ENCODE measurements at regions not wholly inside any gene's neighbourhood (a gene's known extent, or its start where the extent isn't known, plus 50 kb on each side); places are given as distances from the start of the nearest gene placed in this dataset.

- DNase-seq (ENCODE audit: low spot score), result no peak
Measured at GRCh38 chr18:60976976-60977375, 356.3 kb upstream of the CDH20 start.

DNA sequence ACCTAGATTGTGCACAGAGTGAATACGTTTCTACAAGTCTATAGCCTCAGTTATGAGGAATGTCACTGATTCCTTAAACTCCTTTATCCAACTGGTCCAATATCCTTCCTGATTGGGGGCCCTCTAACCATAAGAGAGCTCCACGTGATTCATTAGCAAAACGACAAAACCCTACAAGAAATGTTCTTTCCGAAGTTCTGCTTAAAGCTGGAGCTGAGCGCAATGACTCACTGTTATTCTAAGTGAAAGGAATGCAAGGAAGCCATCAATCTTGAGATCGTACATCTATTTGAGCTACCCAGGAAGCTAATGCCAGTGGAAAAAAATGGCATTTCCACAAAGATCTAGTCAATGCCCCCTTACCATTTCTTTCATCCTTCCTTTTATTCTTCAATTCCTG, 354.9 kb upstream of the CDH20 start:
- DNase-seq (ENCODE audit: low spot score), result peak; percentile 70

DNA sequence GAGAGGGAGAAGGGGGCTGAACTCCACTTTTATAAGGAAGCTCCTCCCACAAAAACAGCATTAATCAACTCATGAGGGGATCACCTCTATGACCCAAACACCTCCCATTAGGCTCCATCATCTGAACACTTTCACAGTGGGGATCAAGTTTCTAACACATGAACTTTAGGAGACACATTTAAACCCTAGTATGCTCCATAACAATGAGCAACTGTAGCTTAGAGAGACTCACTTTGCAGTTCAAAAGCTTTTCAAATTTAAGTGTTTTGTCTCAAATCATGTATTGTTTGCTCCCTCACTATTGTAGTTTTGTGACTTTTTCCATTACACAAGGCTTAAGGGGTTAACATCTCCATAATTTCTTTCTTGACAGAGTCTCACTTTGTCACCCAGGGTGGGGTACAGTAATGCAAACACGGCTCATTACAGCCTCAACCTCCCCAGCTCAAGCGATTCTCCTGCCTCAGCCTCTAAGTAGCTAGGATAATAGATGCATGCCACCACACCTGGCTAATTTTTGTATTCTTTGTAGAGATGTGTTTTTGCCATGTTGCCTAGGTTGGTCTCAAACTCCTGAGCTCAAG, 352.7 kb upstream of the CDH20 start:
- no peak for DNase-seq (ENCODE audit: low spot score)

GRCh38 chr18:60981682-60982328, 351.4 kb upstream of the CDH20 start:
- DNase-seq (ENCODE audit: low spot score), result peak; percentile 12

DNA sequence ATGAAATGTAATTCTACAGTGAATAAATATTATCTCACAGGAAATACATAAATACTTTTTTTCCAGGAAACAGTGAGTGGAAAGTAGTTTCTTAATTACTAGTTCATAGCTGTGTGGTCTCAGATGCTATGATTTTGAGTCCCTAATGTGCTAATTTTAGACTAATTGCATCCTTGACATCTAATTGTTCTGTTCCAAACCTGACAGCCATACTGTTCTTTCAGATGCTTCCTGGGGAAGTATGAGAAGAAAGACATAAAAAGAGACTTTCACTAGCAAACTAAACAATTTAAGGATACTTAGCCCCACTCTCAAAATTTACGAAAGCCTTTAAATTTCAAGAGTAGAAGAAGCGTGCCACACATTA, 350.9 kb upstream of the CDH20 start:
- peak; percentile 8 for DNase-seq (ENCODE audit: low spot score)

- no peak for DNase-seq (ENCODE audit: low spot score)
Measured at GRCh38 chr18:60982928-60983327, 350.3 kb upstream of the CDH20 start.

GRCh38 chr18:60984510-60984909, 348.7 kb upstream of the CDH20 start:
- no peak for DNase-seq (ENCODE audit: low spot score)

DNA sequence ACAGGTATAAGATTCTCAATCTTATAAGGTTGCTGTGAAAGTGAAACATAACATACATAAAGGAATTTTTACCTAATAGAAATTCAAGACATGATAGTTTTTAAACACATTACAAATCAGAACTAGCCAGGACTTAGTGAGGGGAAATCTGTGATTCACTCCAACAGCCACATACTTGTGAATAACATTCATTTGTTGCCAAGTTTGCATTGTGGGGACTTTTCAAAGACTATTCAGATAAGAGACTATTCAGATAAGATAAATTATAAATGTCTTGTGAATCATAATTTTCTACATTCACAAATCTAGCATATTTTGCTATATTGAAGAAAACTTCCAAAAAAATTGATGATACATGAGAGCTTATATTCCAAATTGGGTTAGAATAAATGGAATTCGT, 345.3 kb upstream of the CDH20 start:
- no peak for DNase-seq (ENCODE audit: low spot score)

GRCh38 chr18:60996326-60996725, 336.9 kb upstream of the CDH20 start:
- DNase-seq (ENCODE audit: low spot score), result no peak

- DNase-seq (ENCODE audit: low spot score), result no peak
Measured at GRCh38 chr18:60996822-60997221, 336.4 kb upstream of the CDH20 start.

DNA sequence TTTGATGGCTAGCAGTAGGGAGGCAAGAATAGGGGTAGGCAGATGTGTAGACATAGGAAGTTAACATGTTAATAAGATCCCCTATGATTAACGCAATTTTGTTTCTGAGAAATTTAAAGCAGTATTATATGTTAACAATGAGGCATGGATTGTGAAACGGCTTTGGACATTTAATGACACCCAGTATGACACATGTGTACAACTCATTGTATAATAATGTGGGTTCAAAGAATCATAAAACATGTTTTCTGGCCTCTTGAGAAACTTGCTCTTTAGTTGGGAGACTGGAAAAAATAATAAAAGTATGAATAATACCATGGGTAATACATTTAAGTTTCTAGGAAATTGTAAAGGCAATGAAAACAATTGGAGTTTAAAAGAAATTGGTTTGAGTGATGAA, 332.1 kb upstream of the CDH20 start:
- no peak for DNase-seq (ENCODE audit: low spot score)

- no peak for DNase-seq (ENCODE audit: low spot score)
Measured at GRCh38 chr18:61006687-61007224, 326.5 kb upstream of the CDH20 start.

DNA sequence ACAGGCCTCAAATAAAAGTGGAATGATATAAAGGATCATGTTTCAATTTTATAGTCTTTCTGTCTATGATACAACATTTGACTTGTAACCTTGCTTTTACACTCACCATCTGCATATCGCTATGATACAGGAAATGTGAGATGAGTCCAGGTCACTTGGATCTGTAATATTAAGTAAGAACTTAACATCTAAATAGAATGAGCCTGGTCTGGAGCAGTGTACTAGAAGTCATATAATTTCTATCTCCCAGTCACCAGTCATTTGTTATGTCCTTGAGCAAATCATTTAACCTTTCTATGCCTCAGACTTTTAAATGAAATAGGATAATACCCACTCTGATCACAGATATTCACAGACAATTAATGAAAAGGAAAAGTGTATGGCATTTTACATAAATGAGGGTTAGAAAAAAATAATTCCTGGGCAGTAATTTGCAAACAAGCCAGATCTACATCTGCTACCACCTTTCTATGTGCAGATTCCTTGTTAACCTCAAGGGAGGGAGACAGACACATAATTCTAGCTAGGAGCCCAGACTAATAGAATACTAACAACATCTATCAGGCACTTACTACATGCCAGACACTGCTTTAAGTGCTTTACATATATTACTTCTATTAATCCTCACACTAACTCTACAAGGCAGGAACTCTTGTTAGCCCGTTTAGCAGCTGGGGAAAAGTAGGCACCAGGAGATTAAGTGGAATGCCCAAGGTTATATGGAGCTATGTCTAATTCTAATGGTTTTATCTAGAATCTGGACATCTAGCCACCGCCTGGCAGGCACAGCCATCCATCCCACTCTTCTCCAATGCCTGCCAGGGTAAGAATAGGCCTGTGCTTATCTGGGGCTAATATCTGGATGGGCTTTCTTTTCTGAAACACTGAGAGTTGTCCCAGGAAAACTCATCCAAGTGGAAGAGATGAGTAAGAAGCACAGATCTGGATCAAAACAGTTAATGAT, 313.6 kb upstream of the CDH20 start:
- DNase-seq (ENCODE audit: low spot score), result no peak

DNA sequence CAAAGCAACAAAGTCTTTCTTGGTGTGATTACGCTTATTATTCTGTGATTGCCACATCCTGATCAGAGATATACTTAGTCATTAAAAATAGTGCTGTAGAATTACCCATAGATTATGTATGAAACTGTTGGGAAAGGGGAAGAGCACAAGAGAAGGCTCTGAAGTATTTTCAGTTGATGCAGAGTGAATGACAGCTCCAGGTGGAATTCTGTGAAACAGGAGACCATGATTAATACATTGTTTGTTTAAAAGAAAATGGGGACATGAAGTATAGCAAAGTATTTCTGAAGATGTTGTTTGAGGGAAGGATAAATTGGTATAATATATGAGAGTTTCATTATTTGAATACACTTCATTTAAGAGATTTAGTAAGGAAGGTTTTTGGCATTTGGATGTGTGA, 307.6 kb upstream of the CDH20 start:
- no peak for DNase-seq (ENCODE audit: low spot score)

- no peak for DNase-seq (ENCODE audit: low spot score)
Measured at GRCh38 chr18:61031626-61032025, 301.6 kb upstream of the CDH20 start.

DNA sequence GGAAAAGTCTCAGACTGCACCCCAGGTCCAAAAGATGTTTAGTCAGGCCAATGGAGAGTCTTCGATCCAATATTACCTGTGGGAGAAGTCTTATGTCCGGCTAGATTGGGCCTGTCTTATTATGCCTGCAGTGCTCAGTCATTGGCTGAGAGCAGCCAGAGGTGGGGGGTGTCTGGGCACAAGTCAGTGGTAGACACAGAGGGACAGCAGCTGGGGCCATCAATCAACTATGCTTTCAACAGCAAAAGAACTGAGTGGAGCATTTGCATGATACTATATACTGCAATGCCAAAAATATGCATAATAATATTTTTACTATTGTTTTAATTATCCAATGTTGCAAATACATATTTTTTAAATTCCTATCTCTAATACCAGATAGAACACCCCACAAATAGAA, 298.6 kb upstream of the CDH20 start:
- no peak for DNase-seq (ENCODE audit: low spot score)

DNA sequence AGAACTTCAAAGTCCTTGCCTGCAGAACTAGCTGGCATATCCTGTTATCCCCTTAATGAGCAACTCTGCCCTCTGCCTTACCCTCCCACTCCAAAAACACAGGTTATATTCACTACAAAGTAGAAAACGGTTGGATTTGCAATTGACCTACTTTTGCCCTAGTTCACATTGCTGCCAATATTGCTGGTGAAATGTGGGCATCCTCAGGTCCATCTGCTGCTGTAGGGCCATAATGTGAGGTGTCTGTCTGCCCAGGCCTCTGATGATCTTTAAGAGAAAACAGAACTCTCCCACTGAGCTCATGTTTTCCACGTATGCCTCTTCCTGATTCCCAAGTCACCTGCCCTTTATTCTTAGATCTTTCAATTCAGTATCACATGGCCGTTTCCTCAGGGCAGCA, 294.0 kb upstream of the CDH20 start:
- no peak for DNase-seq (ENCODE audit: low spot score)

DNA sequence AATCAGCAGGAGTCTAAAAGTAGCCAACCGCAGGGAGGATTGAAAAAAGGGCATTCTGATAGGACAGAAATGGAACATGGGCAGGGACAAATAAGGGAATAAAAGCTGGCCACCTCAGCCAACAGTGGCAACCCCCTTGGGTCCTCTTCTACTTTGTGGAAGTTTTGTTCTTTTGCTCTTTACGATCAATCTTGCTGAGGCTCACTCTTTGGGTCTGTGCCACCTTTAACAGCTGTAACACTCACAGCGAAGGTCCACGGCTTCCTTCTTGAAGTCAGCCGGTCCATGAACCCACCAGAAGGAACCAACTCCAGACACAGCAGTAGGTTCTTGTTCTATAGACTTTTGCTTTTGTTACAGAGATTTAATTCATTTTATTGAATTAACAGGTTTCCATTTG, 285.4 kb upstream of the CDH20 start:
- no peak for DNase-seq (ENCODE audit: low spot score)

- DNase-seq (ENCODE audit: low spot score), result no peak
Measured at GRCh38 chr18:61057443-61057842, 275.8 kb upstream of the CDH20 start.

- DNase-seq (ENCODE audit: low spot score), result no peak
Measured at GRCh38 chr18:61062258-61062657, 271.0 kb upstream of the CDH20 start.

DNA sequence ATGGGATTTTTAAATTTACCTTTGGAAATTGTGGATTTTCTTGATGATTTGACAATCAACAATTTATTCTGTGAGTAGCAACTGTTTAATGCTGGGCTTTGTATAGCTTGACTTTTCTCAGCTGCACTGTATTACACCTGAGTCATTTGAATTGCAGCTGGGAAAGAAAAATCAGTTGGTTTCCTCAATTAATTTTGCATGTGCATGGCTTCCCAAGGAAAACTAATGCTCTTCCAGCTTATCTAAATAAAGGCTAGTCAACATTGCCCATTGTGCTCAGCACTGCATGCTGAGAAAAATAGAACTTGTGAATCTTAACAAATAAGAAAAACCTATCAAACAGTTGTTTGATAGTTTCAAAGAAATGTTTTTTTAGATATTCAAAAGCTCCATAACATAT, 268.3 kb upstream of the CDH20 start:
- no peak for DNase-seq (ENCODE audit: low spot score)

GRCh38 chr18:61076986-61077385, 256.2 kb upstream of the CDH20 start:
- DNase-seq (ENCODE audit: low spot score), result no peak

DNA sequence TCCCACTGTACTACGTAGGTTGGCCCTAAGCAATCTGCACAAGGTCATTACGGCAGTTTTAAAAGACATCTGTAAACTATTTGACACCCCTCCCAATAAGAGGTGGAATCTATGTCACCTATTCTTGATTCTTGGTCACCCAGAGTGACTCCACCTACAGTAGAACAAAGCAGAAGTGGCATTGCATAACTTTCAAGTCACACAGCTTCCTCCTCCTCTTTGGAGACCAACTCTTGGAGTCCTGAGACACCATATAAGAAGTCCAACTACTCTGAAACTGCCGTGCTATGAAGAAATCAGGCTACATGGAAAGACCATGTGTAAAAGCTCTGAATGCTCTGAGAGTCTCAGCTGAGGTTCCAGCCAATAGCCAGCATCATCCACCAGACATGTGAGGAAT, 253.5 kb upstream of the CDH20 start:
- DNase-seq (ENCODE audit: low spot score), result no peak

All from umbilical cord (tissue), 1 donor.